GM23338 (cell line): ENCODE measurements at regions not wholly inside any gene's neighbourhood (a gene's known extent, or its start where the extent isn't known, plus 50 kb on each side); places are given as distances from the start of the nearest gene placed in this dataset.
A peak's percentile ranks its signal among the peaks of the same experiment; 100 is the strongest.

ENCODE experiments used
- ATAC-seq: fragments of 200-7000 bp; cut with Tn5 transposase; 3 replicates; pipeline ENCODE4 v1.9.1; 2020
- DNase-seq: peaks from one replicate; pipeline ENCODE4 v3.0.0-alpha.2; 2015; ENCODE audit warnings: low spot score
- H2AFZ ChIP-seq: fragments of 200-600 bp; sonication (generic); 2 replicates; pipeline ENCODE4 v1.8.0; 2016; ENCODE audit warnings: antibody characterized with exemption, mild to moderate bottlenecking, moderate library complexity
- H3F3A ChIP-seq: fragments of 200-600 bp; sonication (generic); replicated peaks from 2 replicates; pipeline ENCODE4 v1.8.0; 2017; ENCODE audit warnings: antibody characterized with exemption, mixed run types, low read depth
- H3K27ac ChIP-seq: fragments of 200-600 bp; sonication (generic); 2 replicates; pipeline ENCODE4 v1.6.1; 2016; ENCODE audit warnings: low read depth
- H3K27me3 ChIP-seq: fragments of 200-600 bp; sonication (generic); 2 replicates; pipeline ENCODE4 v1.8.0; 2016; ENCODE audit warnings: mild to moderate bottlenecking, mixed run types, moderate library complexity; ENCODE audit not compliant: insufficient read depth
- H3K36me3 ChIP-seq: fragments of 200-600 bp; sonication (generic); 2 replicates; pipeline ENCODE4 v1.8.0; 2016; ENCODE audit warnings: mild to moderate bottlenecking; ENCODE audit not compliant: insufficient read depth
- H3K4me1 ChIP-seq: fragments of 200-600 bp; sonication (generic); 2 replicates; pipeline ENCODE4 v1.8.0; 2016; ENCODE audit warnings: mild to moderate bottlenecking, moderate library complexity; ENCODE audit not compliant: insufficient read depth
- H3K4me2 ChIP-seq: fragments of 200-600 bp; sonication (generic); 2 replicates; pipeline ENCODE4 v1.7.1; 2017; ENCODE audit warnings: mixed run types
- H3K4me3 ChIP-seq: fragments of 200-600 bp; sonication (generic); 2 replicates; pipeline ENCODE4 v1.6.1; 2016; ENCODE audit warnings: mixed run types
- H3K79me2 ChIP-seq: fragments of 200-600 bp; sonication (generic); replicated peaks from 2 replicates; pipeline ENCODE4 v1.8.0; 2017; ENCODE audit warnings: mild to moderate bottlenecking; ENCODE audit not compliant: insufficient read depth
- H3K9me2 ChIP-seq: fragments of 200-600 bp; sonication (generic); 2 replicates; pipeline ENCODE4 v1.8.0; 2017; ENCODE audit not compliant: insufficient read depth
- H4K20me1 ChIP-seq: fragments of 200-600 bp; sonication (generic); replicated peaks from 2 replicates; pipeline ENCODE4 v1.8.0; 2017; ENCODE audit warnings: mild to moderate bottlenecking; ENCODE audit not compliant: insufficient read depth
- H3K27ac Mint-ChIP-seq: 2 replicates; pipeline ENCODE4 v1.8.0; 2020; ENCODE audit warnings: inconsistent platforms, mild to moderate bottlenecking, moderate library complexity, mixed read lengths
- H3K27me3 Mint-ChIP-seq: 3 replicates; pipeline ENCODE4 v1.8.0; 2022; ENCODE audit warnings: low read depth, mild to moderate bottlenecking, moderate library complexity, mixed read lengths, inconsistent platforms; ENCODE audit not compliant: insufficient read depth, poor library complexity
- H3K36me3 Mint-ChIP-seq: 3 replicates; pipeline ENCODE4 v1.8.0; 2021; ENCODE audit warnings: low read depth, mild to moderate bottlenecking, inconsistent platforms, moderate library complexity, mixed read lengths
- H3K4me1 Mint-ChIP-seq: 3 replicates; pipeline ENCODE4 v1.8.0; 2020; ENCODE audit warnings: mild to moderate bottlenecking, inconsistent platforms, mixed read lengths
- H3K4me3 Mint-ChIP-seq: 3 replicates; pipeline ENCODE4 v1.8.0; 2021; ENCODE audit warnings: moderate library complexity, mild to moderate bottlenecking, inconsistent platforms, mixed read lengths
- H3K9me3 Mint-ChIP-seq: 3 replicates; pipeline ENCODE4 v1.8.0; 2020; ENCODE audit warnings: moderate library complexity, mild to moderate bottlenecking, inconsistent platforms, mixed read lengths
- CREB1 ChIP-seq: fragments of 250-450 bp; sonication (Bioruptor Pico); IDR thresholded peaks from 2 replicates; pipeline ENCODE4 v1.5.0; 2020; ENCODE audit warnings: low read depth, mild to moderate bottlenecking, moderate library complexity
- CTCF ChIP-seq, 2 experiments: fragments of 200-600 bp in 1 of 2; sonication (generic) in 1 of 2; conservative IDR thresholded peaks; 2 replicates each; pipeline versions ENCODE4 v1.5.1 to v1.6.1; 2016 to 2017; ENCODE audit warnings: antibody characterized with exemption in 2 of 2, low read depth in 2 of 2, mild to moderate bottlenecking in 2 of 2, moderate library complexity in 1 of 2
- ETS1 ChIP-seq: IDR thresholded peaks from 2 replicates; pipeline ENCODE4 v1.6.1; 2016; ENCODE audit warnings: antibody characterized with exemption
- EZH2 ChIP-seq: fragments of 200-600 bp; sonication (generic); IDR thresholded peaks from one replicate; pipeline ENCODE4 v1.8.0; 2017; ENCODE audit warnings: antibody characterized with exemption, mild to moderate bottlenecking, low read depth; ENCODE audit not compliant: unreplicated experiment
- EZH2phosphoT487 ChIP-seq: fragments of 200-600 bp; sonication (generic); IDR thresholded peaks from one replicate; pipeline ENCODE4 v1.8.1; 2018; ENCODE audit warnings: antibody characterized with exemption; ENCODE audit not compliant: unreplicated experiment
- REST ChIP-seq: IDR thresholded peaks from one replicate; pipeline ENCODE4 v1.6.1; 2018; ENCODE audit warnings: antibody characterized with exemption; ENCODE audit not compliant: unreplicated experiment
- STAT1 ChIP-seq: IDR thresholded peaks from one replicate; pipeline ENCODE4 v1.6.1; 2016; ENCODE audit warnings: antibody characterized with exemption; ENCODE audit not compliant: unreplicated experiment
- ZNF114 ChIP-seq: fragments of 250-450 bp; sonication (Bioruptor Pico); IDR thresholded peaks from 2 replicates; pipeline ENCODE4 v1.5.0; 2020; ENCODE audit warnings: mild to moderate bottlenecking, moderate library complexity
- ZNF331 ChIP-seq: fragments of 250-450 bp; sonication (Bioruptor Pico); IDR thresholded peaks from 2 replicates; pipeline ENCODE4 v1.5.0; 2020; ENCODE audit warnings: low read depth, mild to moderate bottlenecking, moderate library complexity
- ZNF462 ChIP-seq: fragments of 250-450 bp; sonication (Bioruptor Pico); IDR thresholded peaks from 2 replicates; pipeline ENCODE4 v1.5.0; 2020; ENCODE audit warnings: mild to moderate bottlenecking, moderate library complexity

- TF ChIP-seq CTCF (conservative IDR thresholded peaks at IDR 0.05; ENCODE audit: low read depth in 2 of 2): no peak
- TF ChIP-seq REST: no peak
- TF ChIP-seq STAT1: no peak
- TF ChIP-seq ETS1: no peak
- no peak for TF ChIP-seq ZNF114 (CRISPR knock-in tag)
- TF ChIP-seq EZH2phosphoT487: no peak
- no peak for TF ChIP-seq CREB1 (CRISPR knock-in tag)
Measured at GRCh38 chr19:28855216-28855615, 357.7 kb downstream of the UQCRFS1 start (continued).

- H3K4me3 ChIP-seq: no peak overlapping the region
- H3K4me1 Mint-ChIP-seq: peaks cover 3% of the 10 kb centered on the region; the same call in 2 of the 3 replicates
- no peaks in the 10 kb centered on the region for H3K36me3 Mint-ChIP-seq
- no peaks in the 10 kb centered on the region; the same call in 2 of the 3 replicates for H3K9me3 Mint-ChIP-seq
- H3K4me2 ChIP-seq: no peak overlapping the region
- H3K4me1 ChIP-seq: peaks cover 5% of the 10 kb centered on the region; the same call in 1 of the 2 replicates
- ATAC-seq (no peak), DNase-seq (peak; percentile 9)
- H4K20me1 ChIP-seq: no peaks in the 10 kb centered on the region
- no peaks in the 10 kb centered on the region for H3K79me2 ChIP-seq
- no peaks in the 10 kb centered on the region for H3K27me3 ChIP-seq
- no peak overlapping the region for H3K27ac Mint-ChIP-seq
- H3K27me3 Mint-ChIP-seq: no peaks in the 10 kb centered on the region
- 0 out of 2 replicates have a peak, but pooled peaks cover 6% of the 10 kb centered on the region for H3K9me2 ChIP-seq
- no peak overlapping the region for H3K27ac ChIP-seq
- peak overlapping the region; percentile 76 for H2AFZ ChIP-seq
- no peaks in the 10 kb centered on the region for H3F3A ChIP-seq
- no peak overlapping the region for H3K4me3 Mint-ChIP-seq
- no peaks in the 10 kb centered on the region for H3K36me3 ChIP-seq
- no peak for TF ChIP-seq CTCF (conservative IDR thresholded peaks at IDR 0.05; ENCODE audit: low read depth in 2 of 2)
- TF ChIP-seq ZNF114 (CRISPR knock-in tag): no peak
- no peak for TF ChIP-seq EZH2
- TF ChIP-seq ZNF331 (CRISPR knock-in tag): no peak
- TF ChIP-seq ZNF462 (CRISPR knock-in tag): no peak
Measured at GRCh38 chr19:28847468-28847867, 365.5 kb downstream of the UQCRFS1 start.
